ENCODE measurements at regions not wholly inside any gene's neighbourhood (a gene's known extent, or its start where the extent isn't known, plus 50 kb on each side); places are given as distances from the start of the nearest gene placed in this dataset.
"Not testable (repeated sequence)": the region's sequence is repeated elsewhere in the genome, so short reads cannot be mapped to it uniquely, and the experiment has no call there.

- DNase-seq (ENCODE audit: low spot score): no peak
Observed at GRCh38 chr4:130071746-130072145, 975.8 kb downstream of the C4orf33 start.

DNA sequence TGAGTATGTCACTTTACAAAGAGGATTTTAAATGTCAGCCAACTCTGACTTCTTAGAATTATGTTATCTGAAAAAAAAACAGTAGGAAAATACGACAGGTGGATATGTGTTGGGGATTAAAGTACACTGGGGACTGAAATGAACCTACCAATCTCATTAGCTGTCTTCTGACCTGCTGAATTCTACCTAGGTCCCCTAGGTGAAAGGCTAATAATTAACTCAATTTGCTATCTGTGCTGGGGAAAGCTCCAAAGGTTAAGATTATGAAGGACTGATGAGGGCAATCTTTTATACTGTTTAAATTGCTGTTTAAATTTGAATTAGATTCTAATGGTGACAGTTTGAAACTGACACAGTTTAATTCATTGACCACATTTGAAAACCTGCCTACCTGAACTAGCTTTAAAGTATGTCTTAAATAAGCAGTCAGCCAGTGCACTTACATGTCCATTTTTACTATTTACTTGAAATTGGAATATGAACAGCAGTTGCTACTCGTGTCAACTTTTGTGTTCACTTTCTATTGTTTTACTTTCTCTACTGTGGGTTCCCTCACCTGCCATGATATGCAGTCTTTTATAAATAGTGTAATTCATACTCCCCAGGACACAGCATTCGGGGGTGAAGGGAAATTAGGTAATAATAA is 977.3 kb downstream of the C4orf33 start:
- no peak for DNase-seq (ENCODE audit: low spot score)

DNA sequence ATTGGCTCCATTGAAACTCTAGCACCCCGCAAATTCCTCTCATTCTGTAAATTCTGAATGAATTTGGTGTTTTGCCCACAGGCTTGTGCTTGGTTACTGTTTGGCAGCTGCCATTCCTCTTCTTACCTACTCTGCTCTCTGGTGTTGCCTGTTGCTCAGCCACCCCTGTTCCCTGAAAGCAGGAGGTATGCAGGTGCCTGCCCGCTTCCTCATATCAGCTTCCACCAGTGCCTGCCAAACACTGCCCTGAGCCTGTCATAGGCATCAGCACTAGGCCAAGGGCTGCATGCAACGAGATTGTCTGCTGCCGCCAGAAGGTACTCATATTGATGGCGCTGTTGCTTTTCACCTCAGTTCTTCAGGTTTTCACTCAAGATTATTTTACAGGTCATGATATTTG is 978.1 kb downstream of the C4orf33 start:
- no peak for DNase-seq (ENCODE audit: low spot score)

DNA sequence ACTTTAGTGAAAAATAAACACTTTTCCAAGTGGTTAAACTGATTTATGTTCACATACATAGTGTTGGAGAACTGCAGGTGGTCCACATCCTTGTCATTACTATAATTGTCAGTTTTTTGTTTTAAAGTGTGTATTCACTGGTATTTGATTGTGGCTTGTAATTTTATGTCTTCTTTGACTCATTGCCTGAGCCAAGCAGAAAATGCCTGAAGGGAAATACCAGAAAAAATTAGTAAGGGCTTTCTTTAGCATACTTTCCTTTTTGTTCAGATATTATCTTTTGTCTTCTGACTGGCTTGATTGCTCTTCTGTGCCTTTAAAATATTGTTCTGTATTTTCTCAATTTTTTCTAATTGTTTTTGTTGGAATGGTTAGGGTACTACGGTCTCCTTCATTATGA is 981.3 kb downstream of the C4orf33 start:
- DNase-seq (ENCODE audit: low spot score): no peak

GRCh38 chr4:130079027-130079426 is 983.1 kb downstream of the C4orf33 start:
- DNase-seq (ENCODE audit: low spot score): not testable (repeated sequence)

DNA sequence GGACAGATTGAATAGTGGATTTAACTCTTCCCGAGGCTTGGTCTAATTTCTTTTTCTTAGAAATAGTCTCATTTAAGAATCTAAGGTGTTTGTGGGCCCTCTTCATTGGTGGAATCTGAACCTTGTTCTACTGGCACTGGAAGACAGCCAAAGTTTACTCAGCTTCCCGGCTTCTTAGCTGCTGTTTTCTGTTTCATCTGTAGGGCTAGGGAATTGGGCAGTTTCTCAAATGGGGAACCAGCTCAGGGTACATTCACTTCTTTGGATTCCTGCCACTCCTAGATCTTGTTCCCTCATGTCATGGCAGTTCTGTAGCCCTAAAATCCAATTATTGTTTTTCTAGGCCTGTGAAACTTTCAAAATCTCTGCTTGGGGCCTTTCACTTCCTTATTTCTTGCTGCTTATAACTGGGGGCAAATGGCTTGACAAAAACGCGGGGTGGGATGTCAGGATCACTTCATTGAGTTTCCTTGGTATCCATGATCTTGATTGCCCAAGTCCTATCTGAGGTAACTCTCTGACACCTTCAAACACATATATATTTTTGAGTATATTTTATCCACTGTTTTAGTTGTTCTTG is 985.0 kb downstream of the C4orf33 start:
- no peak for DNase-seq (ENCODE audit: low spot score)

GRCh38 chr4:130090427-130090826 is 994.5 kb downstream of the C4orf33 start:
- no peak for DNase-seq (ENCODE audit: low spot score)

- no peak for DNase-seq (ENCODE audit: low spot score)
Observed at GRCh38 chr4:130092187-130093015, 996.4 kb downstream of the C4orf33 start.

DNA sequence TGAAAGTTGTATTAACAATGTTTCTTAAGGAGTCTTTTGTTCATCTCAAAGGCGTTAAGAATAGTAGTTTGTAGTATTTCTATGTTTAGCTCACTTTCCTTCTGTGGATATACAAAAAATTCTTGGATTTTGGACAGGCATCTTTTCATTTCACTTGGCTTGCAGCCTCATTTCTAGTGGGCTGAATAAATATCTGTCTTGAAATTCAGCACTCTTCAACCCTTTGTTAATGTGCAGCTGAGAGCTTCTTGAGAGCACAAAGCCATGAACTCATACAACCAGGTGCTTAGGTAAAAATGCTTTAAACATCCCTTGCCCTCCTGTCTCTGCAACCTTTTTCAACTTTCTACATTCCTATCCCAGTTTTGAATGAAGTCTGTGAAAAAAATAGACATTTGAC is 1003.2 kb downstream of the C4orf33 start:
- DNase-seq (ENCODE audit: low spot score): no peak

GRCh38 chr4:130110189-130110588 is 1014.2 kb downstream of the C4orf33 start:
- no peak for DNase-seq (ENCODE audit: low spot score)

GRCh38 chr4:130110770-130111169 is 1014.8 kb downstream of the C4orf33 start:
- no peak for DNase-seq (ENCODE audit: low spot score)

GRCh38 chr4:130124066-130124465 is 1028.1 kb downstream of the C4orf33 start:
- no peak for DNase-seq (ENCODE audit: low spot score)

- no peak for DNase-seq (ENCODE audit: low spot score)
Observed at GRCh38 chr4:130125467-130125866, 1029.5 kb downstream of the C4orf33 start.

DNA sequence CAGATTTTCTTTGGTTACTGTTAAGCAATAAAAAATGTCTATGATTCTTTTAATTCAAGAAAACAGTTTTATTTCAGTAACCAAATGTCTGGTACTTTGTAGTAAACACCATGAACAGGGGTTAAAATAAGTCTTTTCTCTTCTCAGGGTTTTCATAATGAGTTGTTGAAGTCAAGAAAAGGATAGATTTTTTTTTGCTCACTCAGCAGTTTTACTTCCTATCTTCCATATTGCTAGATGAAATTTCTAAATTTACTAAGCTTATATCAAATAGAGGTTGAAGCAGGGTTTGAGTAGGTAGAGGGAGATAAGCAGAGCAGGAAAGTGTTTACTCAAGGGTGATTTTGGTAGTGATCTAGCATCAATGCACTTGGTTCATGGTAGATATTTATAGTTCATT is 1031.3 kb downstream of the C4orf33 start:
- no peak for DNase-seq (ENCODE audit: low spot score)

- DNase-seq (ENCODE audit: low spot score): no peak
Observed at GRCh38 chr4:130131536-130131935, 1035.6 kb downstream of the C4orf33 start.

GRCh38 chr4:130141651-130142050 is 1045.7 kb downstream of the C4orf33 start:
- DNase-seq (ENCODE audit: low spot score): no peak

DNA sequence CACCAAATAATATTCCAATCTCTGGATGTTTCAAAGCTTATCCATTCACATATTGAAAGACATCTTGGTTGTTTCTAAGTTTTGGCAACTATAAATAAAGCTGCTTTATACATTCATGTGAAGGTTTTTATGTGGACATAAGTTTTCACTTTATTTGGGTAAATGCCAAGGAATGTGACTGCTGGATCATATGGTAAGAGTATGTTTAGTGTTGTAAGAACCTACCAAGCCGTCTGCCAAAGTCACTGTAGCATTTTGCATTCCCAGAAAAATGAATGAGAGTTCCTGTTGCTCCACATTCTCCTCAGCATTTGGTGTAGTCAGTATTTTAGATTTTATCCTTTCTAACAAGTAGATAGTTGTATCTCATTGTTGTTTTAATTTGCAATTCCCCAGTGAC is 1047.7 kb downstream of the C4orf33 start:
- DNase-seq (ENCODE audit: low spot score): no peak

DNA sequence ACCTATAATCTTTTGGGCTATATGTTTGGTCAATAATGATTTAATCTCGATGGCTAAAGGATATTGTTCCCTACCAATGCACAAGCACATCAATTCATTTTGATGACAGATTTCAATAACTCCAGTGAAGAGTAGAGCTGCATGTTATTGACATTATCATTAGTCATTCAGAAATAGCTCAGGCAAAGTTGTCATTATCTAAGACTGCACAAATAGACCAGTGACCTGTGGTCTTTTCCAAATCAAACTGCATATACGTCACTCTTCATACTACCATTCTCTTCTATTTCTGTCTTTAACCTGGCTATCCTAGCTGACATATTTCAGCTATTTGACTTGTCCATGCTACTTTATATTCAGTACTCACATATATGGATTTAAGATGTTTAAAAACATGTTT is 1050.8 kb downstream of the C4orf33 start:
- DNase-seq (ENCODE audit: low spot score): no peak

DNA sequence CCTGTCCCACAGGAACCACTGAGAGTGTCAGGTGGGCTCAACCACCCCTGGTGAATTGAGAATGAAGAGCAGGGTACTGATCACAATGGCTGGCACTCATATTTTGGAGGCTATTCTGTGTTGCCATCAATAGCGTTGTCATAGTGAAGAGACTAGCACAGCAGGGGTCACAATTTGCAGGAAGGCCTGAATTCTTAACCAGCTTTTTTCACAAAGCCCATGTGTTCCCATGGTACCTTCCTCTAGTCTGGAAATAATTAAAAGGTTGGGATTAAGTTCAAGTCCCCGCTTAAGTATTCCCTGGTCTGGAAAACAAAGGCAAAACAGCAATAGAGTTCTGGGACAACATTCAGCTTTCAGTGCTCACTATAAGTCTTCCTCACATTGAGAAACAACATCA is 1051.7 kb downstream of the C4orf33 start:
- no peak for DNase-seq (ENCODE audit: low spot score)

GRCh38 chr4:130154901-130155300 is 1058.9 kb downstream of the C4orf33 start:
- DNase-seq (ENCODE audit: low spot score): no peak

DNA sequence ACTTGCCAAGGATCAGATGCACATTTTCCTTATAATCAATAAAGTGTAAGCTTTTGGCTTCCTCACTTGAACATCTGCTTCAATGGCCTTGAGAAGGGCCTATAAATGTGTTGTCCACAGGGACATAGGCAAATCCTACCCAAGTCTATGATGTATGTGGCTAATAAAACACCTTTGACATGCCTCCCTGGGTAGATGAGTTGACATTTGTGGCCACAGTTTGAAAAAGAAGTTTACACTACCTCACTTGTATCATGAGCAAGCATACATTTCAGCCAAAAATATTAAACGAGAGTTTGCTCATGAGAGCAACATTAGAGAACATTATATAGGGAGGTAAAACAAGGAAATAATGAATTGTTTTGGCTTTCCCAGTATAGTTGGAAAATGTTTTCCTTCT is 1067.7 kb downstream of the C4orf33 start:
- DNase-seq (ENCODE audit: low spot score): no peak

- no peak for DNase-seq (ENCODE audit: low spot score)
Observed at GRCh38 chr4:130165381-130165780, 1069.4 kb downstream of the C4orf33 start.

- no peak for DNase-seq (ENCODE audit: low spot score)
Observed at GRCh38 chr4:130172156-130172555, 1076.2 kb downstream of the C4orf33 start.

Measured in kidney capillary endothelial cell (primary cell).